Esophagus squamous epithelium (tissue), 5 donors: ENCODE measurements at regions not wholly inside any gene's neighbourhood (a gene's known extent, or its start where the extent isn't known, plus 50 kb on each side); places are given as distances from the start of the nearest gene placed in this dataset.

Experiments
- DNase-seq: peaks from one replicate; lab custom pipeline; 2025; lab: John Stamatoyannopoulos, UW
- H3K27ac ChIP-seq, 4 donors: fragments of 200-600 bp; sonication (generic); one replicate each; pipeline ENCODE4 v1.5.1; 2016 to 2019; ENCODE audit warnings: mild to moderate bottlenecking in 1 of 4
- H3K27me3 ChIP-seq, 4 donors: fragments of 200-600 bp; sonication (generic); 1 replicate in 3 of 4; 2 replicates in 1 of 4; pipeline versions ENCODE4 v1.5.1 to v1.6.0; 2017 to 2021; ENCODE audit warnings: antibody characterized with exemption in 1 of 4
- H3K36me3 ChIP-seq, 3 donors: fragments of 200-600 bp; sonication (generic); one replicate each; pipeline ENCODE4 v1.5.1; 2016 to 2019
- H3K4me1 ChIP-seq, 3 donors: fragments of 200-600 bp; sonication (generic); one replicate each; pipeline ENCODE4 v1.5.1; 2017 to 2019
- H3K4me3 ChIP-seq, 4 donors: fragments of 200-600 bp; sonication (generic); 1 replicate in 3 of 4; 2 replicates in 1 of 4; pipeline ENCODE4 v1.5.1; 2016 to 2019; ENCODE audit warnings: mild to moderate bottlenecking in 2 of 4, moderate library complexity in 1 of 4
- H3K9me3 ChIP-seq, 3 donors: fragments of 200-600 bp; sonication (generic); one replicate each; pipeline ENCODE4 v1.5.1; 2016 to 2019
- POLR2A ChIP-seq, 4 donors: fragments of 450-650 bp; IDR thresholded peaks; one replicate each; pipeline ENCODE4 v1.6.1; 2017; ENCODE audit warnings: antibody characterized with exemption in 4 of 4, mild to moderate bottlenecking in 4 of 4, moderate library complexity in 3 of 4
- WGBS, 2 donors: methylation state at CpG; one replicate each; pipeline ENCODE4 v1.1.5; 2018; 5-methylcytosine and 5-hydroxymethylcytosine counted together
- intact Hi-C: fragments of 100-400 bp; cut with DNase I; formaldehyde crosslinking; loops from one replicate; pipeline ENCODE4 v1.15.0; 2022
- TF ChIP-seq, protein P1 (sequence below), 6 experiments: fragments of 450-650 bp in 4 of 6; fragments of 200-600 bp in 2 of 6; sonication (generic) in 2 of 6; IDR thresholded peaks; one replicate each; pipeline ENCODE4 v1.5.1; 2016 to 2019; ENCODE audit warnings: antibody characterized with exemption in 6 of 6, mild to moderate bottlenecking in 4 of 6, moderate library complexity in 4 of 6
- donor health status: DM: yes; HTN: yes; CAD: no.

- no peak overlapping the region for H3K4me3 ChIP-seq
- intact Hi-C loops = no loop called here
- H3K4me1 ChIP-seq = no peaks in the 10 kb centered on the region
- H3K27ac ChIP-seq = no peak overlapping the region
- no peaks in the 10 kb centered on the region for H3K9me3 ChIP-seq
- 63 to 74% methylated on average over 3 of the region's 3 CpGs for WGBS, 2 donors
- TF ChIP-seq, protein P1, sequence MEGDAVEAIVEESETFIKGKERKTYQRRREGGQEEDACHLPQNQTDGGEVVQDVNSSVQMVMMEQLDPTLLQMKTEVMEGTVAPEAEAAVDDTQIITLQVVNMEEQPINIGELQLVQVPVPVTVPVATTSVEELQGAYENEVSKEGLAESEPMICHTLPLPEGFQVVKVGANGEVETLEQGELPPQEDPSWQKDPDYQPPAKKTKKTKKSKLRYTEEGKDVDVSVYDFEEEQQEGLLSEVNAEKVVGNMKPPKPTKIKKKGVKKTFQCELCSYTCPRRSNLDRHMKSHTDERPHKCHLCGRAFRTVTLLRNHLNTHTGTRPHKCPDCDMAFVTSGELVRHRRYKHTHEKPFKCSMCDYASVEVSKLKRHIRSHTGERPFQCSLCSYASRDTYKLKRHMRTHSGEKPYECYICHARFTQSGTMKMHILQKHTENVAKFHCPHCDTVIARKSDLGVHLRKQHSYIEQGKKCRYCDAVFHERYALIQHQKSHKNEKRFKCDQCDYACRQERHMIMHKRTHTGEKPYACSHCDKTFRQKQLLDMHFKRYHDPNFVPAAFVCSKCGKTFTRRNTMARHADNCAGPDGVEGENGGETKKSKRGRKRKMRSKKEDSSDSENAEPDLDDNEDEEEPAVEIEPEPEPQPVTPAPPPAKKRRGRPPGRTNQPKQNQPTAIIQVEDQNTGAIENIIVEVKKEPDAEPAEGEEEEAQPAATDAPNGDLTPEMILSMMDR (IDR thresholded peaks at IDR 0.05) = no peak
- no peak for TF ChIP-seq POLR2A (IDR thresholded peaks at IDR 0.05)
- no peak for DNase-seq
- no peaks in the 10 kb centered on the region for H3K27me3 ChIP-seq
- no peaks in the 10 kb centered on the region for H3K36me3 ChIP-seq
These were observed 102.5 kb downstream of the PRL start for GRCh38 chr6:22194188-22194921.

- no peak for DNase-seq
- WGBS, 2 donors = 64 to 85% methylated on average over 3 of the region's 3 CpGs
- intact Hi-C loops = no loop called here
- TF ChIP-seq, protein P1 (IDR thresholded peaks at IDR 0.05) = no peak
- no peak for TF ChIP-seq POLR2A (IDR thresholded peaks at IDR 0.05)
- no peaks in the 10 kb centered on the region for H3K27me3 ChIP-seq
- H3K27ac ChIP-seq = no peak overlapping the region
- no peak overlapping the region for H3K4me3 ChIP-seq
- H3K4me1 ChIP-seq = no peaks in the 10 kb centered on the region
- no peaks in the 10 kb centered on the region for H3K9me3 ChIP-seq
- H3K36me3 ChIP-seq = no peaks in the 10 kb centered on the region
These were observed 97.1 kb downstream of the PRL start for GRCh38 chr6:22199771-22200170.

GRCh38 chr6:22204153-22204552 is 92.7 kb downstream of the PRL start:
- no peak for DNase-seq
- no peak overlapping the region for H3K27ac ChIP-seq
- 79 to 86% methylated on average over 6 of the region's 6 CpGs for WGBS, 2 donors
- no peak overlapping the region for H3K4me3 ChIP-seq
- no peaks in the 10 kb centered on the region for H3K36me3 ChIP-seq
- intact Hi-C loops = no loop called here
- H3K4me1 ChIP-seq = no peaks in the 10 kb centered on the region
- TF ChIP-seq, protein P1 (IDR thresholded peaks at IDR 0.05) = no peak
- no peak for TF ChIP-seq POLR2A (IDR thresholded peaks at IDR 0.05)
- no peaks in the 10 kb centered on the region for H3K9me3 ChIP-seq
- H3K27me3 ChIP-seq = no peaks in the 10 kb centered on the region

- Histone ChIP-seq H3K27me3 (no peaks in the 10 kb centered on the region), H3K4me3 (no peak overlapping the region), H3K36me3 (no peaks in the 10 kb centered on the region), H3K4me1 (no peaks in the 10 kb centered on the region), H3K27ac (no peak overlapping the region), H3K9me3 (no peaks in the 10 kb centered on the region)
- no peak for DNase-seq
- intact Hi-C loops = no loop called here
- 87 to 100% methylated on average over 1 of the region's 1 CpG for WGBS, 2 donors
- TF ChIP-seq, protein P1 (IDR thresholded peaks at IDR 0.05) = no peak
- TF ChIP-seq POLR2A (IDR thresholded peaks at IDR 0.05) = no peak
These were observed 91.6 kb downstream of the PRL start for GRCh38 chr6:22205266-22205665.

- Histone ChIP-seq H3K4me3 (no peak overlapping the region), H3K9me3 (no peaks in the 10 kb centered on the region), H3K27me3 (no peaks in the 10 kb centered on the region), H3K27ac (no peak overlapping the region), H3K36me3 (no peaks in the 10 kb centered on the region), H3K4me1 (no peaks in the 10 kb centered on the region)
- 78 to 91% methylated on average over 5 of the region's 5 CpGs for WGBS, 2 donors
- intact Hi-C loops = no loop called here
- DNase-seq = no peak
- TF ChIP-seq POLR2A (IDR thresholded peaks at IDR 0.05) = no peak
- TF ChIP-seq, protein P1 (IDR thresholded peaks at IDR 0.05) = no peak
These were observed 90.7 kb downstream of the PRL start for GRCh38 chr6:22206106-22206505.
